MM.1S (cell line): ENCODE measurements at regions not wholly inside any gene's neighbourhood (a gene's known extent, or its start where the extent isn't known, plus 50 kb on each side); places are given as distances from the start of the nearest gene placed in this dataset.
"Not testable (repeated sequence)": the region's sequence is repeated elsewhere in the genome, so short reads cannot be mapped to it uniquely, and the experiment has no call there.

Experiments used
- DNase-seq: peaks from one replicate; pipeline ENCODE4 v3.0.0-alpha.2; 2015
- H2AFZ ChIP-seq: fragments of 300-600 bp; sonication (generic); 2 replicates; pipeline ENCODE4 v1.6.0; 2016; ENCODE audit warnings: antibody characterized with exemption, low read length
- H3F3A ChIP-seq: fragments of 300-600 bp; sonication (generic); 2 replicates; pipeline ENCODE4 v1.6.1; 2016; ENCODE audit warnings: mild to moderate bottlenecking, antibody characterized with exemption, low read length, moderate library complexity, mixed read lengths; ENCODE audit not compliant: insufficient read depth
- H3K27ac ChIP-seq: fragments of 300-600 bp; sonication (generic); 2 replicates; pipeline ENCODE4 v1.5.1; 2016; ENCODE audit warnings: mild to moderate bottlenecking, low read length
- H3K27me3 ChIP-seq: fragments of 300-600 bp; sonication (generic); replicated peaks from 2 replicates; pipeline ENCODE4 v1.6.0; 2016; ENCODE audit warnings: low read length; ENCODE audit not compliant: insufficient read depth
- H3K36me3 ChIP-seq: fragments of 300-600 bp; sonication (generic); replicated peaks from 2 replicates; pipeline ENCODE4 v1.6.1; 2016; ENCODE audit warnings: mild to moderate bottlenecking, low read length, mixed read lengths; ENCODE audit not compliant: insufficient read depth
- H3K4me1 ChIP-seq: fragments of 300-600 bp; sonication (generic); 2 replicates; pipeline ENCODE4 v1.6.1; 2016; ENCODE audit warnings: low read length, mixed read lengths
- H3K4me2 ChIP-seq: fragments of 300-600 bp; sonication (generic); 2 replicates; pipeline ENCODE4 v1.6.0; 2016; ENCODE audit warnings: low read depth, low read length
- H3K4me3 ChIP-seq: fragments of 300-600 bp; sonication (generic); 2 replicates; pipeline ENCODE4 v1.5.1; 2016; ENCODE audit warnings: low read length, mixed read lengths
- H3K79me2 ChIP-seq: fragments of 300-600 bp; sonication (generic); 2 replicates; pipeline ENCODE4 v1.6.1; 2016; ENCODE audit warnings: mixed run types, low read length, mixed read lengths
- H3K9ac ChIP-seq: fragments of 300-600 bp; sonication (generic); 2 replicates; pipeline ENCODE4 v1.6.1; 2016; ENCODE audit warnings: low read length, mixed read lengths
- H3K9me2 ChIP-seq: fragments of 300-600 bp; sonication (generic); replicated peaks from 2 replicates; pipeline ENCODE4 v1.6.1; 2016; ENCODE audit warnings: mild to moderate bottlenecking, low read length, mixed read lengths; ENCODE audit not compliant: insufficient read depth
- H3K9me3 ChIP-seq: fragments of 300-600 bp; sonication (generic); replicated peaks from 2 replicates; pipeline ENCODE4 v1.6.1; 2016; ENCODE audit warnings: mild to moderate bottlenecking, low read length, mixed read lengths; ENCODE audit not compliant: insufficient read depth
- H4K20me1 ChIP-seq: fragments of 300-600 bp; sonication (generic); 2 replicates; pipeline ENCODE4 v1.6.1; 2016; ENCODE audit warnings: mild to moderate bottlenecking, low read length, moderate library complexity, mixed read lengths; ENCODE audit not compliant: insufficient read depth
- EZH2 ChIP-seq: fragments of 300-600 bp; sonication (generic); optimal IDR thresholded peaks from 2 replicates; pipeline ENCODE3; 2017; ENCODE audit warnings: low read depth, mild to moderate bottlenecking, antibody characterized with exemption, low read length, mixed read lengths
- EZH2phosphoT487 ChIP-seq: fragments of 300-600 bp; sonication (generic); IDR thresholded peaks from 2 replicates; pipeline ENCODE4 v1.6.1; 2018; ENCODE audit warnings: antibody characterized with exemption, low read length
- TF ChIP-seq, protein P1 (sequence below): fragments of 300-600 bp; sonication (generic); IDR thresholded peaks from 2 replicates; pipeline ENCODE4 v1.5.1; 2016; ENCODE audit warnings: antibody characterized with exemption, low read length, mixed read lengths

DNA sequence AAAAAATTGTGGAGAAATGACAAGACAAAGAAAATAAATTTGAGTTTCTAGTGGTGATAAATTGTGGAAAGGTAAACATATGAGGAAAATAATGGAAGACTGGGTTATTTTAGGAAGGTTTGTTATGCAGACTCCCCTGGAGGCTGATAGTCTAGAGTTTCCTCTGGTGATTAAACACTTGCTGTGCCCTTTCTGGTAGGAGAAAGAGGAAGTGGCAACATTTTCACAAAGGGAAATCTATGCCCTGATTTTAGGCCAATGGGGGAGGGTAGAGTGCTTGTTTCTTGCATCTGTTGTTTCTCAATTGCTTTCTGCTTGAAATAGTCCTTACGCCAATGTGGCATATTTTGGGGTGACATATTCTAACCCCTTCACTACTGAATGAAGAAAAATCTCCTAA, 129.1 kb upstream of the DOK5 start:
- Histone ChIP-seq H3K36me3 (no peaks in the 10 kb centered on the region), H3F3A (no peaks in the 10 kb centered on the region), H3K9me2 (no peaks in the 10 kb centered on the region), H3K4me3 (no peak overlapping the region), H2AFZ (no peak overlapping the region), H3K27me3 (no peaks in the 10 kb centered on the region), H3K9me3 (no peaks in the 10 kb centered on the region), H4K20me1 (no peaks in the 10 kb centered on the region), H3K9ac (no peak overlapping the region), H3K79me2 (no peaks in the 10 kb centered on the region), H3K27ac (no peak overlapping the region), H3K4me2 (no peak overlapping the region), H3K4me1 (peaks cover 8% of the 10 kb centered on the region; the same call in 1 of the 2 replicates)
- no peak for DNase-seq
- no peak for TF ChIP-seq EZH2phosphoT487

DNA sequence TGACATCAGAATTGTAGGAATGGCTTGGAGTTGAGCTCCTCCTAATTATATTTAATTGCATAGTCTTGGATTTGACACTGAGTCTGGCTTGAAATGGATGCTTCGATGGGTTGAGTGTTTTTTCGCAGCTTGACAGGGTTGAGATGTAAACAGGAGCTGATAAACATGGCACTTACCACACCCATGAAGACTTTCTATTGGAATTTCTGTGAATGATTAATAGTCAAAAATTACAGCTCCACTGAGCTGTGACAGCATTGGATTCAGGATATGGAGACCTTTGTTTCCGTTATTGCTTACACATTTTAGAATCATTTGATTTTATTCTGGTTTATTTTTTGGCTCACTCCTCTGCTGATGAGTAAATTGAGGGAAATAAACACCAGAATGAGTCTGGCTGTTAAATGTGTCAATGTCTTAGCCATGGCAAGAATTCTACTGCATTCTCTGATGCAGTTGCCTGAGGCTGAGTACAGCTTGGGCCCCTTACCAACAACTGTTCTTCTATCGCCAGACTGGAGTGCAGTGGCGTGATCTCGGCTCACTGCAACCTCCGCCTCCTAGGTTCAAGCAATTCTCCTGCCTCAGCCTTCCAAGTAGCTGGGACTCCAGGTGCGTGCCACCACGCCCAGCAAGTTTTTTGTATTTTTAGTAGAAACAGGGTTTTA, 128.1 kb upstream of the DOK5 start:
- H3K4me3 ChIP-seq: no peak overlapping the region
- no peaks in the 10 kb centered on the region for H3K9me2 ChIP-seq
- H3K9ac ChIP-seq: no peak overlapping the region
- H3K27ac ChIP-seq: no peak overlapping the region
- H3K79me2 ChIP-seq: no peaks in the 10 kb centered on the region
- H3K27me3 ChIP-seq: no peaks in the 10 kb centered on the region
- DNase-seq: no peak
- no peak for TF ChIP-seq EZH2phosphoT487
- TF ChIP-seq, protein P1, sequence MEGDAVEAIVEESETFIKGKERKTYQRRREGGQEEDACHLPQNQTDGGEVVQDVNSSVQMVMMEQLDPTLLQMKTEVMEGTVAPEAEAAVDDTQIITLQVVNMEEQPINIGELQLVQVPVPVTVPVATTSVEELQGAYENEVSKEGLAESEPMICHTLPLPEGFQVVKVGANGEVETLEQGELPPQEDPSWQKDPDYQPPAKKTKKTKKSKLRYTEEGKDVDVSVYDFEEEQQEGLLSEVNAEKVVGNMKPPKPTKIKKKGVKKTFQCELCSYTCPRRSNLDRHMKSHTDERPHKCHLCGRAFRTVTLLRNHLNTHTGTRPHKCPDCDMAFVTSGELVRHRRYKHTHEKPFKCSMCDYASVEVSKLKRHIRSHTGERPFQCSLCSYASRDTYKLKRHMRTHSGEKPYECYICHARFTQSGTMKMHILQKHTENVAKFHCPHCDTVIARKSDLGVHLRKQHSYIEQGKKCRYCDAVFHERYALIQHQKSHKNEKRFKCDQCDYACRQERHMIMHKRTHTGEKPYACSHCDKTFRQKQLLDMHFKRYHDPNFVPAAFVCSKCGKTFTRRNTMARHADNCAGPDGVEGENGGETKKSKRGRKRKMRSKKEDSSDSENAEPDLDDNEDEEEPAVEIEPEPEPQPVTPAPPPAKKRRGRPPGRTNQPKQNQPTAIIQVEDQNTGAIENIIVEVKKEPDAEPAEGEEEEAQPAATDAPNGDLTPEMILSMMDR: no peak
- TF ChIP-seq EZH2: no peak
- no peak overlapping the region for H2AFZ ChIP-seq
- no peaks in the 10 kb centered on the region for H3F3A ChIP-seq
- no peaks in the 10 kb centered on the region for H3K9me3 ChIP-seq
- no peak overlapping the region for H3K4me2 ChIP-seq
- peaks cover 8% of the 10 kb centered on the region; the same call in 1 of the 2 replicates for H3K4me1 ChIP-seq
- no peaks in the 10 kb centered on the region for H4K20me1 ChIP-seq
- H3K36me3 ChIP-seq: no peaks in the 10 kb centered on the region

DNA sequence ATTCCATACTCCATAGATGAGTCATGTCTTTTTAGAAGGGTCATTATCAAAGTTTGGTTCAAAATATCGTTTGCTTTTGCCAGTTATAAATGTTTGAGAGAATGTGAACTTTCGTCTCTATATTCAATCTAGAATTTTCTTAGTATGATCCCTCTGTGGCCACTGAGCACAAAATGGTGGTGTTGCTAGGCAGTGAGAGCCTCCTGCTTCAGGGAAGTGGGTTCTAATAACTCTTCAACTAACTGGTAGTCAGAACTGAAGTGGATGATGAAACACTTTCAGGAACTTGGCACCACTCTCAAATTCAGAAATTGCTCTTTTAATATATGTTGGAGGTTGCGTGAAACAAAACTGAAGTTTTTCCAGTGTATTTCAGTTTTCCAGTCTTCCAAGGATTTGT, 125.0 kb upstream of the DOK5 start:
- no peak overlapping the region for H2AFZ ChIP-seq
- no peak for TF ChIP-seq EZH2phosphoT487
- TF ChIP-seq, protein P1: no peak
- no peak for TF ChIP-seq EZH2
- H3K4me2 ChIP-seq: no peak overlapping the region

DNA sequence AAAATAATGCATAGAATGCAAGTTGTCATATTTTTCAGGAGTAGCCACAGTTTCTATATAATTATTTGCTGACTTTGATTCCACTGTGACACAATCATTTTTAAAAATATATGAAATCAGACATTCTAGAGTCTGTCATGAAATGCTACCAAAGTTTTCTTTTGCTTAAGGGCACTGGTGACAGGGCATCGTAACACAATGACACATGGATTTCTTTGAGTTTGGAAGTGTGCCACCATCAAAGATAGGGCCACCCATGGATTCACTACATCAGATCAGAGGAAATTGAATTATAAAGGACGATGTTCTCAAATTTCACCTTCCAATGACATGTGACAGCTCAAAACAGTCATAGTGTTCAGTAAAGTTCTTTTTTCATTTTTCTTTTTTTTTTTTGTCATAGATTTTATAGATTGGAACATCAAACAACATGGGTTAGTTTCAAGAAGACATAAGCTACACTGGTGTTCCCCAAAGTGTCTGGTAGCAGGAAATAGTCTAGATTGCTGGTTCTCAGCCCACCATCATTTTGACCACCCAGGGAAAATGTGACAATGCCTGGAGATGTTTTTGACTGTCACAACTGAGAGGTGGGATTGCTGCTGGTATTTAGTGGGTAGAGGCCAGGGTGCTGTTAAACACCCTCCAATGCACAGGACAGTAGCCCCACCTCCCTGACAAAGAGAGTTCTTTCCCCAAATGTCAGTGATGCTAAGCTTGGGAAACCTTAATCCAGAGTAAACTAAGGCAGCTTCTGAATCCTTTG, 123.8 kb upstream of the DOK5 start:
- no peak for DNase-seq
- Histone ChIP-seq H3K36me3 (no peaks in the 10 kb centered on the region), H2AFZ (no peak overlapping the region)

More for the DNA sequence above, 125.0 kb upstream of the DOK5 start:
- no peaks in the 10 kb centered on the region for H3K79me2 ChIP-seq
- peaks cover 8% of the 10 kb centered on the region; the same call in 1 of the 2 replicates for H3K4me1 ChIP-seq
- no peaks in the 10 kb centered on the region for H3K9me2 ChIP-seq
- no peak for DNase-seq
- no peak overlapping the region for H3K4me3 ChIP-seq
- no peaks in the 10 kb centered on the region for H3K36me3 ChIP-seq
- no peak overlapping the region for H3K27ac ChIP-seq
- H3K27me3 ChIP-seq: no peaks in the 10 kb centered on the region
- no peaks in the 10 kb centered on the region for H3K9me3 ChIP-seq
- no peaks in the 10 kb centered on the region for H3F3A ChIP-seq
- H4K20me1 ChIP-seq: no peaks in the 10 kb centered on the region
- no peak overlapping the region for H3K9ac ChIP-seq

DNA sequence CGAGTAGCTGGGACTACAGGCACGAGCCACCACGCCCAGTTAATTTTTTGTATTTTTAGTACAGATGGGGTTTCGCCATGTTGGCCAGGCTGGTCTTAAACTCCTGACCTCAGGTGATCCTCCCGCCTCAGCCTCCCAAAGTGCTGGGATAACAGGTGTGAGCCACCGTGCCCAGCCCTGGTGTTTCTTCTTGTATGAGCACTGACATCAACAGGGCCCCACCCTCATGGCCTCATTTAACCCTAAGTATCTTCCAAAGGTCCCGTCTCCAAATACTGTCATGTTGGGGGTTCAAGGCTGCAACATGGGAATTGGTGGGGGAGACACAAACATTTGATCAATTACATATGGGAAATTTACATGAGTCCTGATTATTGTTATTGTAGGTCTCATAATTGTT, 122.9 kb upstream of the DOK5 start:
- H3K36me3 ChIP-seq, H3K9me2 ChIP-seq, H3K79me2 ChIP-seq, H4K20me1 ChIP-seq, H2AFZ ChIP-seq, DNase-seq, H3K27me3 ChIP-seq, H3K27ac ChIP-seq, H3K9me3 ChIP-seq, H3K4me3 ChIP-seq, H3K4me1 ChIP-seq, H3K4me2 ChIP-seq, H3F3A ChIP-seq, H3K9ac ChIP-seq: not testable (repeated sequence)

More for the DNA sequence above, 123.8 kb upstream of the DOK5 start:
- H3K27me3 ChIP-seq: no peaks in the 10 kb centered on the region
- no peak overlapping the region for H3K27ac ChIP-seq
- TF ChIP-seq EZH2: no peak
- TF ChIP-seq, protein P1: no peak
- TF ChIP-seq EZH2phosphoT487: no peak
- H3K9me3 ChIP-seq: no peaks in the 10 kb centered on the region
- no peaks in the 10 kb centered on the region for H3F3A ChIP-seq
- H3K79me2 ChIP-seq: no peaks in the 10 kb centered on the region
- H3K4me1 ChIP-seq: peaks cover 3% of the 10 kb centered on the region; the same call in 1 of the 2 replicates
- H3K9me2 ChIP-seq: no peaks in the 10 kb centered on the region
- no peak overlapping the region for H3K9ac ChIP-seq
- no peaks in the 10 kb centered on the region for H4K20me1 ChIP-seq
- H3K4me3 ChIP-seq: no peak overlapping the region
- H3K4me2 ChIP-seq: no peak overlapping the region
